ENCODE measurements at regions not wholly inside any gene's neighbourhood (a gene's known extent, or its start where the extent isn't known, plus 50 kb on each side); places are given as distances from the start of the nearest gene placed in this dataset.

DNA sequence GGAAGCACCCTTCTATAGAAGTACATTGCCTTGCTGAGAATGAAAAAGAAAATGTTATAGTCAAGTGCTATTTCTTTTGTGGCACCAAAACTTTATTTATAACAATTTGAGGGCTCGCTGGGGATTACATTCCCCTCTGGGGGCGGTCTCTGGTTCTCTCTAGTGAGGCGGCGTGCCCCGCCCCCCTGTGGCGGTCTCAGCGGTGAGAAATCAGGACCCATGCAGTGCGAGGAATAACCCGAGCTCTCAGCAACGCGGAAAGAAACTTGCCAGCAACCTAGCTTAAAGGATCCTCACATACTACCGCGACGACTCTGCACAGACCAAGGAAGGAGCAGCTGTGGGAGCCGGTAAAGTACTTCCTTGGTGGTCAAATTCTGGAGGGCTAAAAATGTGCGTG, 83.4 kb upstream of the SHISA3 start:
- Histone ChIP-seq H3K9me3 (ENCODE audit: control insufficient read depth in 4 of 4, insufficient read depth in 3 of 4, low read length in 3 of 4) (peaks cover 0 to 10% (median 0%) of the 10 kb centered on the region in 4 donors), H3K9ac (ENCODE audit: insufficient read depth in 1 of 2, low read length in 2 of 2) (no peak overlapping the region), H3K36me3 (ENCODE audit: control insufficient read depth in 4 of 4, insufficient read depth in 4 of 4, low read length in 4 of 4) (no peaks in the 10 kb centered on the region), H3K27ac (ENCODE audit: low read depth in 1 of 2, low read length in 1 of 2) (no peak overlapping the region), H3K27me3 (ENCODE audit: control insufficient read depth in 3 of 3, insufficient read depth in 3 of 3, low read length in 2 of 3) (no peaks in the 10 kb centered on the region), H3K4me1 (ENCODE audit: control insufficient read depth in 5 of 5, insufficient read depth in 5 of 5, low read length in 5 of 5) (peaks cover 0 to 26% (median 4%) of the 10 kb centered on the region in 5 donors), H3K4me3 (no peak overlapping the region)
- DNase-seq: no peak
- TF ChIP-seq, protein P1, sequence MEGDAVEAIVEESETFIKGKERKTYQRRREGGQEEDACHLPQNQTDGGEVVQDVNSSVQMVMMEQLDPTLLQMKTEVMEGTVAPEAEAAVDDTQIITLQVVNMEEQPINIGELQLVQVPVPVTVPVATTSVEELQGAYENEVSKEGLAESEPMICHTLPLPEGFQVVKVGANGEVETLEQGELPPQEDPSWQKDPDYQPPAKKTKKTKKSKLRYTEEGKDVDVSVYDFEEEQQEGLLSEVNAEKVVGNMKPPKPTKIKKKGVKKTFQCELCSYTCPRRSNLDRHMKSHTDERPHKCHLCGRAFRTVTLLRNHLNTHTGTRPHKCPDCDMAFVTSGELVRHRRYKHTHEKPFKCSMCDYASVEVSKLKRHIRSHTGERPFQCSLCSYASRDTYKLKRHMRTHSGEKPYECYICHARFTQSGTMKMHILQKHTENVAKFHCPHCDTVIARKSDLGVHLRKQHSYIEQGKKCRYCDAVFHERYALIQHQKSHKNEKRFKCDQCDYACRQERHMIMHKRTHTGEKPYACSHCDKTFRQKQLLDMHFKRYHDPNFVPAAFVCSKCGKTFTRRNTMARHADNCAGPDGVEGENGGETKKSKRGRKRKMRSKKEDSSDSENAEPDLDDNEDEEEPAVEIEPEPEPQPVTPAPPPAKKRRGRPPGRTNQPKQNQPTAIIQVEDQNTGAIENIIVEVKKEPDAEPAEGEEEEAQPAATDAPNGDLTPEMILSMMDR (IDR thresholded peaks at IDR 0.05; ENCODE audit: control extremely low read depth, extremely low read depth): no peak
- WGBS, 2 donors: 96 to 97% methylated on average over 16 of the region's 16 CpGs
- ATAC-seq (ENCODE audit: insufficient read depth, low FRiP score): no peak

DNA sequence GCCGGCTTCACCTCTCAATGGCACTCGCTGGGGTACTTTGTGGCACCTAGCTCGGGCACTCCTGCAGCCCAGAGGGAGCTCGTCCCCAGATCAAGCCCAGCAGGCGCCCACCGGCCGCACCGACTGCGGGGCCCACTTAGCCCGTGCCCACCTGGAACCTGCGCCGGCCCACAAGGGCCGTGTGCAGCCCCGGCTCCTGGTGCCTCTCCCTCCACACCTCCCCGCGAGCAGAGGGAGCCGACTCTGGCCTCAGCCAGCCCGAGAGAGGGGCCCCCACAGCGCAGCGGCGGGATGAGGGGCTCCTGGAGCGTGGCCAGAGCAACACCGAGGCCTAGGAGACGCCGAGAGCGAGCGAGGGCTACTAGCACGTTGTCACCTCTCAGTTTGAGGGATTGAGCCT, 82.1 kb upstream of the SHISA3 start:
- H3K4me1 ChIP-seq (ENCODE audit: control insufficient read depth in 5 of 5, insufficient read depth in 5 of 5, low read length in 5 of 5): peaks cover 0 to 19% (median 0%) of the 10 kb centered on the region in 5 donors
- H3K9me3 ChIP-seq (ENCODE audit: control insufficient read depth in 4 of 4, insufficient read depth in 3 of 4, low read length in 3 of 4): peaks cover 0 to 11% (median 0%) of the 10 kb centered on the region in 4 donors
- TF ChIP-seq, protein P1 (IDR thresholded peaks at IDR 0.05; ENCODE audit: control extremely low read depth, extremely low read depth): no peak
- WGBS, 2 donors: 90 to 91% methylated on average over 28 of the region's 28 CpGs
- H3K9ac ChIP-seq (ENCODE audit: insufficient read depth in 1 of 2, low read length in 2 of 2): no peak overlapping the region
- no peak overlapping the region for H3K4me3 ChIP-seq
- DNase-seq: no peak
- H3K27ac ChIP-seq (ENCODE audit: low read depth in 1 of 2, low read length in 1 of 2): no peak overlapping the region
- H3K27me3 ChIP-seq (ENCODE audit: control insufficient read depth in 3 of 3, insufficient read depth in 3 of 3, low read length in 2 of 3): no peaks in the 10 kb centered on the region
- H3K36me3 ChIP-seq (ENCODE audit: control insufficient read depth in 4 of 4, insufficient read depth in 4 of 4, low read length in 4 of 4): no peaks in the 10 kb centered on the region
- no peak for ATAC-seq (ENCODE audit: insufficient read depth, low FRiP score)

DNA sequence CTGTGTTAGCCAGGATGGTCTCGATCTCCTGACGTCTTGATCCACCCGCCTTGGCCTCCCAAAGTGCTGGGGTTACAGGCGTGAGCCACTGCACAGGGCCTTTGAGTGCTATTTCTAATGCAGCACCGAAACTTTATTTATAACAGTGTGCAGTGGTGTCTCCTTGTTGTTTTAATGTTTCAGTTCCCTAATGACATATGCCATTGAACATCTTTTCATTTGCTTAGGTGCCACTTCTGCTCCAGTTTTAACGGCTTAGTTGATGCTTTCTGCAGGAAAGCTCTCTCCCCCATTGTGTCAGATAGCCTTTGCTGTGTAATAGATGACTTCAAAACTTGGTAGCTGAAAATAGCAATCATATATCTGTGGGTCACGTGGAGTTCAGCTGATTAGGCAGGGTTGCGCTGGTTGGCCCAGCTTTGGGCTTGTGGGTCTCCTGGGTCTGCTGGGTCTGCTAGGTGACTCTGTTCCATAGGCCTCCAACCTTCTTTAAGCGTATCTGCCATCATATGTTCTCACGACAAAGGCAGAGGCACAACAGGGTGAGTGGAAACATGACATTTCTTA, 76.4 kb upstream of the SHISA3 start:
- Histone ChIP-seq H3K27me3 (ENCODE audit: control insufficient read depth in 3 of 3, insufficient read depth in 3 of 3, low read length in 2 of 3) (no peaks in the 10 kb centered on the region), H3K4me3 (no peak overlapping the region)
- WGBS, 2 donors: 81 to 85% methylated on average over 10 of the region's 10 CpGs

More for the DNA sequence above, 76.4 kb upstream of the SHISA3 start:
- ATAC-seq (ENCODE audit: insufficient read depth, low FRiP score) (no peak), DNase-seq (no peak)
- Histone ChIP-seq H3K4me1 (ENCODE audit: control insufficient read depth in 5 of 5, insufficient read depth in 5 of 5, low read length in 5 of 5) (peaks cover 0 to 11% (median 0%) of the 10 kb centered on the region in 5 donors), H3K9ac (ENCODE audit: insufficient read depth in 1 of 2, low read length in 2 of 2) (no peak overlapping the region), H3K36me3 (ENCODE audit: control insufficient read depth in 4 of 4, insufficient read depth in 4 of 4, low read length in 4 of 4) (no peaks in the 10 kb centered on the region), H3K27ac (ENCODE audit: low read depth in 1 of 2, low read length in 1 of 2) (no peak overlapping the region), H3K9me3 (ENCODE audit: control insufficient read depth in 4 of 4, insufficient read depth in 3 of 4, low read length in 3 of 4) (peaks cover 0 to 5% (median 0%) of the 10 kb centered on the region in 4 donors)
- TF ChIP-seq, protein P1 (IDR thresholded peaks at IDR 0.05; ENCODE audit: control extremely low read depth, extremely low read depth): no peak
